GM04504 (cell line): ENCODE measurements at regions not wholly inside any gene's neighbourhood (a gene's known extent, or its start where the extent isn't known, plus 50 kb on each side); places are given as distances from the start of the nearest gene placed in this dataset.

ENCODE experiments used
- DNase-seq: peaks from one replicate; pipeline ENCODE4 v3.0.0-alpha.2; 2012; ENCODE audit warnings: low read depth

GRCh38 chr1:234536741-234537140 lies 57.8 kb upstream of the TARBP1 start:
- DNase-seq = no peak

DNA sequence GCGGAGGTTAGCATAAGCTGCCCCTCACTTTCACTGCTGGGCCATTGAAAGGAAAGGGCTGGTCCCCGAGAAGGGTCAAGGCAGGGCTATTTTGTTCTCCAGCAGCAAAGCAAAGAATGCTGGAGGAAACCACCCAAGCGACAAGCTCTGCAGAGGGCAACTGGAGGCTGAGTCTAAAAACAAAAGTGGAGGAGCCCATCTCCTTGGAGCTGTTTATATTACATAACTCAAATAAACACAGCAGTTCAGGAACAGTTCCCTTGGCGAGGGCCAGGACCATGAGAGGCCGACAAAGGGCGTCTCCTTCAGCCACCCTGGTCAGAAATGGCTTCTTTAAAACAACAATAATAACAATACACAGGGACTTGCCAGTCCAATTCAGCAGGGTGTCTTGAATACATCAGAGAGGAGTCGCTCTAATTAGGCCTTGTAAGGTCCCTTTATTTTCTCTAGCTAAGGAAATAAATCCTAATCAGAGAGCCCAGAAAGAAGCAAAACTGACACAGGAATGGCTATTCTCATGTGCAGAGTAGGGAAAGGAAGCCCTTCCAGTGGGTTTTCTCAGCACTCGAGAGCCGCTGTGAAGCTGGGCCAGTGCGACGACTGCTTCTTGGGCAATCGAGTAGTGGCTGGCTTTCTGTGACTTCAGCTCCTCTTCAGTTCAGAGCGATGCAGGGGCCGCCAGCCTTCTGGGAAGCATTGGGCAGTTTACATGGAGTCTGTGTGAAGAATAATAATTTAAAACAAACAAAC lies 57.0 kb upstream of the TARBP1 start:
- DNase-seq = peak; percentile 62

GRCh38 chr1:234535218-234535617 lies 56.2 kb upstream of the TARBP1 start:
- no peak for DNase-seq

DNA sequence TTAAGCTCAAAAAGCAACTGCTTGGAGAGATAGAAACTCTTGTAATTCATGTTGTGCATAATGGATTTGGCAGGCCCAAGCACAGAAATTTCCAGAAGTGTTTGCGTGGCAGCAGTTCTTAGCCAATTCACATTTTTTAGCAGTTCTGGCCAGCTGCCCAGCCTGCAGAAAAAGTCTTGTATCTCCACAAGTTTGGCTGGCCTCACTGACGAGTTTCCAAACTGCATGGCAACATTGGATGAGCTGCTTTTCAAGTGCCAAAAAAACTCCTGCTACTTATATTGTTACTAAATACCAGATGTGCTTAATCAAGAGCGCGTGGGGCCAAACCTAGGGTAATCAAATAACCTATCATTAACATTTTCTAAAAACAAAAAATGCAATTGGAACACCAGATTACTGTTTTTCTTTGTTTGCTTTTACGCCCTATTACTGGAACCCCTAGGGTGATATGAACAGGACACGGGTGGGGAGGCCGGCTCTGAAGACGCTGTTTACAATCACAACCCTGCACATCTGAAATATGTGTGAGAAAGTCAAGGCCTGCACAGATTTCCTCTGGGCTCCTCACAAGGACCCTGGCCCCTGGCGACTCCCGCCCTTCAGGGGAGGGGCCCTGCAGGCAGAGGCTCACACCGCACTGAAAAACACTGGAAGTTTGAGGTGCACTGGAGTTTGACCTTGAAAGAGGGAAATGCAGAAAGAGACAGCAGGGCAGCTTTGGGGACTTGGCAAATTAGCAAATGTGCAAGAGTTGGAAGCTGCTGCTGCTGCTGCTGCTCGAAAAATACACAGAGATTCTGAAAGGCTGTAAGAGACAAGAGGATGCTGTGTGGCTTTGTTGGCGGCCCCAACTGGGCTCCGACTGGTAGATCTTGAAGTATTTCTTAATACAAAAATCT lies 55.2 kb upstream of the TARBP1 start:
- DNase-seq = peak; percentile 99

DNA sequence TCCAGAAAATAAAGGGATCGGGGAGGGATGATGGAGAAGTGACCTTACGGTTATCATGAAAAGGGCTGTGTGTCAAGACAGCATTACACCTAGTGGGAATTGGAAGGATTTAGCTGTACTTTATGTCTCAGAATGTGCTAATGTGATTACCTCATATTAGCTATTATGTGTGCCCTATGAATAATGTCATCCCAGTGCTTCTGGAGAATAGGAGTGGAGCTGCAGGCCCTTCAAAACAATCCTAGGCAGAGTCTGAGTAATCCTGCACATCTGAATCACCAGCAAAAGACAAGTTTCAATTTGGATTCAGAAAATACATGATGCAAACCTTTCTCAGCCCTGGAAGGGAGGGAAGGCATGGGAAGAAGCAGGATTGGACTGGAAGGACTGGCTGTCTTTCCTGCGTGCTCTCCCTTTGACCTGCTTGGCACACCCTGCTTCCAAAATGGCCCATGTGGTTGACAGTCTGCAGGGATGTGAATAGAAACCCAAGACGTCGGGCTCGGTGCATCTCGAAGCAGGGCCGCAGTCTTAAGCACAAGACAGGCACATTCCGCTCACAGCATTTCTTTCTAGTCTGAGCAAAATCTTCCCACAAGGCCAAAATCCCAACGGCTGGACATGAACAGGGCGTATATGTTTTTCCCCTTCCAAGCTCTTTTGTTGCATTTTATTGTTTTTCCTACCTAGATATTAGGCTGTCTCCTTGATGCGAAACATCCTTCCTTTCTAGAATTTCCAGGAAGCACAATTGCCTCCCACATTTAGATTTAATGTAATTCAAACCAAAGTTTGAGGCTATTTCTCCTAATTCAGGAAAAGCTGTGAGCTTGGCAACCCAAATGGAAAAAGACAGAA lies 54.3 kb upstream of the TARBP1 start:
- DNase-seq = peak; percentile 95

GRCh38 chr1:234532503-234532922 lies 53.5 kb upstream of the TARBP1 start:
- no peak for DNase-seq

DNA sequence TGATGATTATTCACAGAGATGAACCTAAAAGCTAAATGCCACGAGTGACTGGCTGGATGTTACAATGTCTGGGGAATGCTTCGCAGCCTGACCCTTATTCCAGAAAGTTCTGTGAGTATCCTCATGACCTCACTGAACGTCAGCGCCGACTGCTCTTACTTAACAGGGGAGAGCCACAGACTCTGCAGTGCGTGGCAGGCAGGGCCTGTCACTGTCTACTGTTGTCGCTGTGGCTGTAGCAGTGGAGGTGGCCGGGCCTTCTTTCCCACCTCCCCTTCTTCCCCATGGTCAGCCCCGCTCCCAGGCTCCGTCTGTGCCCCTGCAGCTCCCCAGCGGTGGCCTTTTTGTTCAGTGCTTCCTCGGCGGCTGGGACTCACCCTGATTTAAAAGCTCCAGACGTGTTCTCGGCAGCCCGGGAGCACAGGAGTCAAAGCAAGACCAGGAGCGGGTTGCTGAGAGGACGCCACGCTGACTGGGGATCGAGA lies 52.2 kb upstream of the TARBP1 start:
- peak; percentile 53 for DNase-seq

DNA sequence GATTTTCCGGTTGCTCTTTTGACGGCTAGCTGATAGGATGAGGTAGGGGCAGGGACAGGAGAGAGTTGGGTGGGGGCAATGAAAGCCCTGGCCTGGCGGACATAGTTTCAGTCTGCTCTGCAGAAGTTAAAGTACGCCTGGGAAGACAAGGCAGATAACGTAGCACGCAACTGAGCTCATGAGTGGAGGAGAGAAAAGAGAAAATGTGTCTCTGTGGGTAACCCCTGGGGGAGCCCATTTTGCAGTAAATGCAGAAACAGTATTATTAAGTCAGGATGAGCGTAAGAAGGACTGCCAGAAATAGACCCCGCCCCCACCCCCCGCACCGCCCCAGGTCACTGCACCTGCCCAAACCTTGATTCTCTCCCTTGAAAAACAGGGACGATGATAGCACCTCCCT lies 51.7 kb upstream of the TARBP1 start:
- no peak for DNase-seq

DNA sequence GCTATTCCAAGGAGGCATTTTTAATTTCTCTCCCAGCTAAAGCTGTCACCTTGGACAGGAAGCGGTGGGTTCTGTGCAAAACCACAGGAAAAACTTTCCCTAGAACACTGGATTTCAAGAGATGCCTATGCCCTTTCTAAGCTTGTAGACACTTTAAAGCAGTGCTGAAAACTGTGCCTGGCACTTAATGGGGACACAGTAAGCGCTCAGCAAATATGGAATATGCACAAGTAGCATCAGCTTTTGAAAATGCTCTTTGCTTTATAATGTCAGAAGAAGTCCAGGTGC lies 50.9 kb upstream of the TARBP1 start:
- DNase-seq = no peak

GRCh38 chr1:234529095-234529949 lies 50.3 kb upstream of the TARBP1 start:
- no peak for DNase-seq
